ENCODE measurements at regions not wholly inside any gene's neighbourhood (a gene's known extent, or its start where the extent isn't known, plus 50 kb on each side); places are given as distances from the start of the nearest gene placed in this dataset.

- Histone ChIP-seq H3K4me3 (no peak overlapping the region), H3K27me3 (no peaks in the 10 kb centered on the region), H3K9ac (ENCODE audit: low read depth in 2 of 2, low read length in 2 of 2) (no peak overlapping the region), H3K9me3 (no peaks in the 10 kb centered on the region), H3K36me3 (no peaks in the 10 kb centered on the region), H3K4me1 (no peaks in the 10 kb centered on the region), H3K27ac (no peak overlapping the region)
- intact Hi-C loops (cut with DNase I): no loop called here
- no peak for DNase-seq
- no peak for TF ChIP-seq CTCF (IDR thresholded peaks at IDR 0.05)
These were observed 114.9 kb downstream of the IRF8 start for GRCh38 chr16:86013867-86014266.

- TF ChIP-seq CTCF (IDR thresholded peaks at IDR 0.05): no peak
- Histone ChIP-seq H3K9me3 (no peaks in the 10 kb centered on the region), H3K4me1 (no peaks in the 10 kb centered on the region), H3K27ac (no peak overlapping the region), H3K4me3 (no peak overlapping the region), H3K36me3 (no peaks in the 10 kb centered on the region), H3K9ac (ENCODE audit: low read depth in 2 of 2, low read length in 2 of 2) (no peak overlapping the region), H3K27me3 (no peaks in the 10 kb centered on the region)
- no peak for DNase-seq
- intact Hi-C loops (cut with DNase I): no loop called here
These were observed 116.6 kb downstream of the IRF8 start for GRCh38 chr16:86015606-86016005.

GRCh38 chr16:86016201-86016965 lies 117.4 kb downstream of the IRF8 start:
- peak; percentile 78 for TF ChIP-seq CTCF (IDR thresholded peaks at IDR 0.05)
- peak; percentile 48 for DNase-seq
- Histone ChIP-seq H3K9ac (ENCODE audit: low read depth in 2 of 2, low read length in 2 of 2) (no peak overlapping the region), H3K27me3 (no peaks in the 10 kb centered on the region), H3K36me3 (no peaks in the 10 kb centered on the region), H3K27ac (no peak overlapping the region), H3K9me3 (no peaks in the 10 kb centered on the region), H3K4me1 (no peaks in the 10 kb centered on the region), H3K4me3 (no peak overlapping the region)
- intact Hi-C loops (cut with DNase I): no loop called here

- intact Hi-C loops (cut with DNase I): no loop called here
- no peak for TF ChIP-seq CTCF (IDR thresholded peaks at IDR 0.05)
- Histone ChIP-seq H3K9me3 (no peaks in the 10 kb centered on the region), H3K27ac (no peak overlapping the region), H3K4me3 (no peak overlapping the region), H3K36me3 (no peaks in the 10 kb centered on the region), H3K9ac (ENCODE audit: low read depth in 2 of 2, low read length in 2 of 2) (peak overlapping the region in 1 of 2 donors; percentile 3), H3K27me3 (no peaks in the 10 kb centered on the region), H3K4me1 (no peaks in the 10 kb centered on the region)
- DNase-seq: no peak
These were observed 119.1 kb downstream of the IRF8 start for GRCh38 chr16:86018071-86018470.

- intact Hi-C loops (cut with DNase I): no loop called here
- Histone ChIP-seq H3K9me3 (no peaks in the 10 kb centered on the region), H3K9ac (ENCODE audit: low read depth in 2 of 2, low read length in 2 of 2) (no peak overlapping the region), H3K4me3 (no peak overlapping the region), H3K27ac (no peak overlapping the region), H3K4me1 (no peaks in the 10 kb centered on the region), H3K27me3 (no peaks in the 10 kb centered on the region), H3K36me3 (no peaks in the 10 kb centered on the region)
- peak; percentile 43 for DNase-seq
- TF ChIP-seq CTCF (IDR thresholded peaks at IDR 0.05): no peak
These were observed 119.5 kb downstream of the IRF8 start for GRCh38 chr16:86018487-86018886.

Measured in colonic mucosa (tissue), 4 donors.